Stimulated activated CD4-positive, alpha-beta T cell treated with anti-CD3 and anti-CD28 coated beads, Interleukin-1b, Interleukin-23, amount 100 ng/mL, for 48 hours (primary cell): ENCODE measurements at regions not wholly inside any gene's neighbourhood (a gene's known extent, or its start where the extent isn't known, plus 50 kb on each side); places are given as distances from the start of the nearest gene placed in this dataset.
"Not testable (repeated sequence)": the region's sequence is repeated elsewhere in the genome, so short reads cannot be mapped to it uniquely, and the experiment has no call there.

Experiments
- DNase-seq: peaks from one replicate; pipeline ENCODE4 v3.0.0-alpha.2; 2020

- DNase-seq: no peak
These were observed 1698.2 kb downstream of the REEP3 start for GRCh38 chr10:65219444-65219843.

DNA sequence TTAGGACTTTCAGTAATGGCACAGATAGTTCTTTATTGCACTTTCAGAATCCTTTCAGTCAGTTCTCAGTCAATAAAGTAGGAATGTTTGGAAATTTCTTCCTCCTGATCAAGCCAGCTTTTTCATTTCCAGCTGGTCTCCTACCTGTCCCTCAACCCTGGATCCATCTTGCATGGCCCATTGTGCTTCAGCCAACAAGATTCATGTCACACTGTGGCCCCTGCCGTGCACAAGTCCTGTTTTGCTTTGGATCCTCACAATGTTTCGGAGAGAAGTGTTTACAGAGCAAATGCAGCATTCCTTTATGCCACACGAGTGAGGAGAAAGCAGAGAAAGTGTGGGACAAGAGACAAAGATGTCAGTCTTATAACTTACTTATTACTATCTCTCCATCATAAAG, 1694.7 kb upstream of the LRRTM3 start:
- DNase-seq: no peak

GRCh38 chr10:65234261-65234660, 1691.6 kb upstream of the LRRTM3 start:
- DNase-seq: no peak

DNA sequence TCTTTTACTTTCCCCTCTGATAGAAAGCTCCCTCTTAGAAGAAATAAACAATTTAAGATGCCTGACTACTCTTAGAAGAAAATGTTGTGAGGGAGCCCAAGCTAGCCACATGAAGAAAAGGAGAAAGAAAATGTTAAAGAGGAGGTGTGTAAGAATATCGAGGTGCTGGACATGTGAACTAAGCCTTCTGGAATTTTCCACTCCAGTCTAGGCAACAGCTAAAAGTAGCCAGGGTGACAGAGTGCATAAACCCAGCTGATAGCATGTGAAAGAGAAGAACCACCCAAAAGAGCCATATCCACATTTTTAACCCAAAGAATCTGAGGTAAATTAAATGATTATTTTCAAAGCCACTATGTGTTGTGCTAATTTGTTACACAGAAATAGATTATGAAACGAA, 1690.6 kb upstream of the LRRTM3 start:
- DNase-seq: no peak

DNA sequence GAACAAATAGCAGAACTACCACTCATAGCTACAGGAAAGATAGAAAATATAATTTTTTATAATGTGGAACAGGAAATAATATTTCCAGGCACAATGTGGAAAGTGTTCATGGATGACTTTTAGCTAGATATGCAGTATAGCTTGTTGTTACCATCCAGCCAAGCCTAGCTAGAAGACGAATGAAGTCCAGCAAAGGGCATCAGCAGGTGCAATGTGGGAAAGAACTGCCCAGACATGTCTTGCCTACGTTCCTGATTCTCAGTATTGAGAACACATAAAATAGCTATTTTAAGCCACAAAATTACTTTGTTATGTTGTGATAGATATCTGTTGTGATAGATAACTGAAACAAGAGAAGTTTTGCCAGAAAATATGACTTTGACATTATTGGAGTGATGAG, 1690.0 kb upstream of the LRRTM3 start:
- no peak for DNase-seq

DNA sequence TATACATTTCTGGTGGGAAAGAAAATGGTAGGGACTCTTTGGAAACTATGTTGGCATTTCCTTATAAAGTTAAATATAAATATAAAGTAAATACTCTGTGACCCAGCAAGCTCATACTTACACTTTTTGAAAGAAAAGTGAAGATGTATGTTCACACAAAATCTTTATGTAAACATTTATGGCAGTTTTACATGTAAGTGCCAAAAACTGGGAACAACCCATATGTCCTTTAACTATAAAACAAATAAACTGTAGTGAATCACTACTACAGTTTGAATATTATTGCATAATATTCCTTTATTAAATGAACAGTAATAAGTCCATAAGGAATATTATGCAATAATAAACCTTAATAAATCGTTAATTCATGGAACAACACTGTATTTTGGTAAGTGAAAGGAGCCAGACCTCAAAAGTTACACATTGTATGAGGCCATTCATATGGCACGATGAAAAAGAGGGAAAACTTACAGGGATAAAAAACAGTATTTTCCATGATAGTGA, 1660.3 kb upstream of the LRRTM3 start:
- no peak for DNase-seq

DNA sequence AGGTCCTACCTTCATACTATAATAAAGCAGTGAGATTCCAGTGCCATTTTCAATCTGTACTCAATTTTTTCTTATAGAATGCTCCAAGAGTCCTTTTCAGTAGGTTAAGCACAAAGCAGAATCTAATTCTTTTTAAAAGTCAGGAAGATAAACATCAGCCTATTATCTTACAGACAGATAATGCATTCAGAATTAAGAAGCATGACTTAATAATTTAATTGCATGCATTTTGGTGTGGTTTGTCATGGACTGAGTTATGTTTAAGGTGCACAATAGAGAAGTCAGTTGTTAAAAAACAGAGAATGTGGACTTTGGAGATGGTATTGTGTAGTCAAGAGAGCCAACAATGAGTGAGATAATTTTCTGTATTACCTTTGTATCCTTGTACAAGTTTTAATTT, 1656.3 kb upstream of the LRRTM3 start:
- DNase-seq: not testable (repeated sequence)

- no peak for DNase-seq
These were observed 1654.9 kb upstream of the LRRTM3 start for GRCh38 chr10:65270969-65271368.

- DNase-seq: no peak
These were observed 1652.7 kb upstream of the LRRTM3 start for GRCh38 chr10:65273115-65273514.

DNA sequence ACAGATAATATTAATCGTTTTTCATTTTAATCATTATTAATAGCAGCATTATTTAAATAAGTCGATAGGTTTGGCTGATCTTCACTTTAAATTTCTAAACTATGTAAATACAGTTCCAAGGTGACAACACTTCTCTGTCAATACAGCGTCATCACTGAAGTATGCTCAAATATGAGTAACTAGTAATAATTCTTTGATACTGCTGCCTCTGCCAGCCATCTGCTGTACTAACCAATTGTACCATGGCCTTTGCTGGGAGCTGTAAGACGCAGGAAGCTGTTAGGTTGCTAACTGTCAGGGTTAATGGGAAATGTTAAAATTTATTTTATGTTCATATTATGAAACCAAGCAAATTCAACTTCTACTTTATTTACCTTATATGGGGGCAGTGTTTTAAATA, 1650.5 kb upstream of the LRRTM3 start:
- no peak for DNase-seq

DNA sequence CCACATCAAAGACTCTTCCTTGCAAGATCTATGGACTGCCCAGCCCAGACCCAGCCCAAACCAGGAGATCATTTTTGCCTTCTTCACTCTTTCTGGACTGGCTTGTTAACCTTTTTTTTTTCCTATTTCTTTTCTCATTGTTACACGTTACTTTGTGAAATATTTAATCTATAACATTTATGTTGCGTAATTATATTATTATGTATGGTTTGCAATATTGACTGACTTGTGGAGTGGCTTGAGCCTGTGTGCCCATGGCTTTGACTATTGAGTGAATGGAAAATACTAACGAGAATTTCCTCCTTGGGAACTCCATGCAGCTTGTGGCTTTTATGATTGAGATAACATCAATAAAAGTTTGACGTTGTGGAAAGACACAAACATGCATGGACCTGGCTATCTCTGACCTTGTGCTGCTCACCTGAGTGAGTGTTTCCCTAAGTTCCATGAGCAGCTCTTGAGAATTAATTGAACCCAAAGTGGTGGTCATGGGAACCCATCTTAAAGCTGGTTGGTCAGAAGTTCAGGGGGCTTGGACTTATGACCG, 1641.3 kb upstream of the LRRTM3 start:
- DNase-seq: no peak

DNA sequence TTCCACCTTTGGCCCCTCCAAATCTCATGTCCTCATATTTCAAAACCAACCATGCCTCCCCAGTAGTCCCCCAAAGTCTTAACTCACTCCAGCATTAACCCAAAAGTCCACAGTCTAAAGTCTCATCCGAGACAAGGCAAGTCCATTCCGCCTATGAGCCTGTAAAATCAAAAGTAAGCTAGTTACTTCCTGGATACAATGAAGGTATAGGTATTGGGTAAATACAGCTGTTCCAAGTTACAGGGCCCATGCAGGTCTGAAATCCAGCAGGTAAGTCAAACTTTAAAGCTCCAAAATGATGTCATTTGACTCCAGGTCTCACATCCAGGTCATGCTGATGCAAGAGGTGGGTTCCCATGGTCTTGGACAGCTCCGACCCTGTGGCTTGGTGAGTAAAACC, 1640.1 kb upstream of the LRRTM3 start:
- not testable (repeated sequence) for DNase-seq

DNA sequence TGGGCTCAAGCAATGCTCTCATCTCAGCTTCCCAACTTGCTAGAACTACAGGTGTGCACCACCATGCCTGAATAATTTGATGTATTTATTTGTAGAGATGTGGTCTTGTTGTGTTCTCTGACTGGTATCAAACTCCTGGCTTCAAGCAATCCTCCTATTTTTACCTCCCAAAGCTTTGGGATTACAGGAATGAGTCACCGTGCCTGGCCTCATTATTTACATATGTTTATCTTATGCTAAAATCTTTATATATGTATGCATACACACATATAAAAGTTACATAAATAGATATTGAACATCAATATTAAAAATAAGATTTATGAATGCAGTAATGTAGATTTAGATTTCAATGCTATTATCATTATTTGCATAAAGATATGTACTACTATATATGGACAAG, 1634.5 kb upstream of the LRRTM3 start:
- no peak for DNase-seq

- DNase-seq: no peak
These were observed 1633.3 kb upstream of the LRRTM3 start for GRCh38 chr10:65292551-65292950.

- no peak for DNase-seq
These were observed 1631.5 kb upstream of the LRRTM3 start for GRCh38 chr10:65294329-65294728.

- no peak for DNase-seq
These were observed 1624.7 kb upstream of the LRRTM3 start for GRCh38 chr10:65301181-65301580.

DNA sequence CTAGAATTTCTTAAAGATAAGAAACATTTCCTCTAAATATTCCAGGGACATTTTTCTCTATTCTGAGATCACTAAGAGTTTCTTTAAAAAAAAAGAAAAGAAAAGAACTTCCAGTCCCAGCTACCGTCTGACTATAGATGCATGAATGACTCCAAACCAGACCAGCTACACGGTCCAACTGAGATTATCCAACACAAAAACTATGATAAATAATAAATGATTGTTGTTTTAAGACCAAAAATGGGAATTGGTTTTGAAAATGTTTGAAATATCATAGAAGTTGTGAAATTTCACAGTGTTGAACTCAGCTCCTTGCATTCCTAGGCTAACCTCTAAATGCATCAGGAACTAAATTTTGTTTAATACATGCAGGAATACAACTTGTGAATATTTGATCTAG, 1619.6 kb upstream of the LRRTM3 start:
- no peak for DNase-seq

GRCh38 chr10:65312876-65313275, 1613.0 kb upstream of the LRRTM3 start:
- DNase-seq: no peak

GRCh38 chr10:65313406-65313805, 1612.4 kb upstream of the LRRTM3 start:
- DNase-seq: no peak

DNA sequence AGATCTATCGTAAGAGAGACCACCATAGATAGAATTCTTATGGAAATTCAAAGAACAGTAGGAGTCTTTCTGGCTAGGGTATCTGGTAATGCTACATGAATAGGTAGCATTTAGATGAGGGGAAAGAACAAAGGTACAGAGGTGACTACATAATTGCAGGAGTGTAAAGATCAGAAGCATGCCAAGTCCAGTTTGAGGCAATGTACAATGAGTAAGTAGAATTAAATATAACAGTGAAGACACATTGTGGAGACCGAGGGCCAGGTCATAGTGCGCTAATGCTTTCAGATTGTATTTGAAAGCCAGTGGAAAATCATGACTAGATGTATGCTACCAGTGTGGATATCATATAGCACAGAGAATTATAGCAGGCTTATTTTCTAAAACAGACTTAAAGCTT, 1611.6 kb upstream of the LRRTM3 start:
- DNase-seq: no peak

- no peak for DNase-seq
These were observed 1606.3 kb upstream of the LRRTM3 start for GRCh38 chr10:65319493-65319892.

DNA sequence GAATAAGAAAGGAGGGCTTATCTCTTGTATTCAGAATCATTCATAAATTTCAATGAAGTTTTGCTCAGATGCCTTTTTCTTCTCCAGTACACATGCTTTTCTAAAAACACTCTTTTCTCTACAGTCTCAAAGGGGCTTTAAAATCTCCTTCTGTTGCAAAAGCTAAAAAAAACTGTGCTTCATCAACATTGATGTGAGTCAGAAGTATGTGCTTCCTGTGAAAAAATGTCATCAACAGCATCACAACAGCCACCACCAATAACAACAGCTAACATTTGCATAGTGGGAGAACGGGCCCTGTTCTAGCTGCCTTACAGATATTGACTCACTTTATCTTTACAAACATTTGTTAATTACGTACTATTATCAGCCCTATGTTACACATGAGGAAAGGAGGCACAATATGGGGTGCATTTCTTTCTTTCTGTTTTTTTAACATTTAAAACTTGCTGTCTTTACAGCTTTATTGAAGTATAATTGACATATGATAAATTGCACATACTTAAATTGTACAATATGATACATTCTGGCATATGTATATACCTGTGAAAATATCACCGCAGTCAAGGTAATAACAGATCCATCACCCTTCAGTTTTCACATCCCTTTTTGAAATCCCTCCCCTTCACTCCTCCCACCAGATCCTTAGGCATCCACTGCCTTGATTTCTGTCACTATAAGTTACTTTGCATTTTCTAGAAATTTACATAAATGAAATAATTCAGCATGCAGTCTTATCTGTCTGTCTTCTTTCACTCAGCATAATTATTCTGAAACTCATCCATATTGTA, 1605.4 kb upstream of the LRRTM3 start:
- DNase-seq: no peak

- no peak for DNase-seq
These were observed 1602.0 kb upstream of the LRRTM3 start for GRCh38 chr10:65323802-65324201.

DNA sequence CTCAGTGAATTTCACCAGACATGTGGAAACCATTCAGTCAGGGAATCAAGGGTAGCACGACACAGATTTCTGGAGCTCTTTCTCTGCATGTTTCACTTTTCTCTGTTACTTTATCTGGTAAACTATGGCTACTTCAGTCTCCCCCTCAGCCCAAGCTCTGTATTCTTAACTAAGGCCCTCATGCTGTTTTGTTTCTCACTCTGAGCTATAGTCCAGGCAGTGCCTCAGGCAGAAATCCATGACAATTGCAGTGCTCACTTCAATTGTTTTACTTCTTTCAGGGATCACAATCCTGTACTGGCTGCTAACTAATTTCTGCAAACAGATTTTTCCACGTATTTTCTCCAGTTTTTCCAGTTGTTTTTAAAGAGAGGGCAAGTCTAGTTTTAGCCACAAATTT, 1599.9 kb upstream of the LRRTM3 start:
- DNase-seq: no peak

- DNase-seq: no peak
These were observed 1597.3 kb upstream of the LRRTM3 start for GRCh38 chr10:65328486-65328885.
